Parathyroid adenoma (tissue), 2 donors: ENCODE measurements at regions not wholly inside any gene's neighbourhood (a gene's known extent, or its start where the extent isn't known, plus 50 kb on each side); places are given as distances from the start of the nearest gene placed in this dataset.

ENCODE experiments used
- H2AFZ ChIP-seq: fragments of 300-600 bp; sonication (generic); one replicate; pipeline ENCODE4 v1.7.0; 2017; ENCODE audit warnings: antibody characterized with exemption, mild to moderate bottlenecking
- H3K27ac ChIP-seq: fragments of 300-600 bp; sonication (generic); one replicate; pipeline ENCODE4 v1.7.0; 2017
- H3K27me3 ChIP-seq: fragments of 300-600 bp; sonication (generic); one replicate; pipeline ENCODE4 v1.7.0; 2017; ENCODE audit warnings: low read length; ENCODE audit not compliant: control insufficient read depth, insufficient read depth
- H3K36me3 ChIP-seq: fragments of 300-600 bp; sonication (generic); one replicate; pipeline ENCODE4 v1.7.0; 2017; ENCODE audit warnings: low read length; ENCODE audit not compliant: control insufficient read depth, insufficient read depth
- H3K4me1 ChIP-seq: fragments of 300-600 bp; sonication (generic); one replicate; pipeline ENCODE4 v1.7.0; 2017; ENCODE audit warnings: control low read depth
- H3K4me2 ChIP-seq: fragments of 300-600 bp; sonication (generic); one replicate; pipeline ENCODE4 v1.7.0; 2017; ENCODE audit warnings: low read length
- H3K4me3 ChIP-seq: fragments of 300-600 bp; sonication (generic); one replicate; pipeline ENCODE4 v1.7.0; 2017; ENCODE audit warnings: low read depth, low read length
- H3K79me2 ChIP-seq: fragments of 300-600 bp; sonication (generic); one replicate; pipeline ENCODE4 v1.7.0; 2017; ENCODE audit warnings: control low read depth
- H3K9ac ChIP-seq: fragments of 300-600 bp; sonication (generic); one replicate; pipeline ENCODE4 v1.7.0; 2017; ENCODE audit warnings: mild to moderate bottlenecking
- H3K9me3 ChIP-seq: fragments of 300-600 bp; sonication (generic); one replicate; pipeline ENCODE4 v1.7.0; 2017; ENCODE audit warnings: low read length; ENCODE audit not compliant: control insufficient read depth
- CTCF ChIP-seq: fragments of 300-600 bp; sonication (generic); IDR thresholded peaks from one replicate; pipeline ENCODE4 v1.7.0; 2017; ENCODE audit warnings: antibody characterized with exemption, mild to moderate bottlenecking
- donor health status: primary hyperparathyroidism.

- no peaks in the 10 kb centered on the region for H3K36me3 ChIP-seq
- no peak overlapping the region for H3K9ac ChIP-seq
- H3K4me1 ChIP-seq = no peaks in the 10 kb centered on the region
- H3K79me2 ChIP-seq = no peaks in the 10 kb centered on the region
- no peak overlapping the region for H3K27ac ChIP-seq
- no peak overlapping the region for H3K4me2 ChIP-seq
- no peak overlapping the region for H3K4me3 ChIP-seq
- H2AFZ ChIP-seq = no peak overlapping the region
- H3K9me3 ChIP-seq = no peaks in the 10 kb centered on the region
- no peaks in the 10 kb centered on the region for H3K27me3 ChIP-seq
- no peak for TF ChIP-seq CTCF
Measured at GRCh38 chr1:79877086-79877485, 870.6 kb upstream of the ADGRL4 start.

DNA sequence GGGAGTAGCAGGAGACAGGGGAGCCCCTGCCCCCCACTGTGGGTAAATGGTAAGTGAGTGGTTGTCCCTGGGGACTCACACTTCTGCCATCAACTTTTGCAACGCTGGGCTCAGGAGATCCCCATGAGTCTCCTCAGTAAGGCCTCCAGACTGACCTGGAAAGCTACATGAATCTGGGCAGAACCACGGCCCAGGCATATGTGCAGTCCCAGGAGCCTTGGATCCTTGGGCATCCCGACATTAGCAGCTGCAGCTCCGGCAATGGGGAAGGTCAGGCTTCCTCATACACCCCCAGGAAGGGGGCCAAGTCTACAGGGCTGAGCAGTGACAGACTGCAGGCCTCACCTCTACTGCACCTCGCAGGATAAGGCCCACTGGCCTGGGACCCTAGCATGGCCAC, 868.7 kb upstream of the ADGRL4 start:
- Histone ChIP-seq H3K27ac (no peak overlapping the region), H3K4me2 (no peak overlapping the region), H3K9ac (no peak overlapping the region), H2AFZ (no peak overlapping the region), H3K27me3 (no peaks in the 10 kb centered on the region), H3K9me3 (no peaks in the 10 kb centered on the region), H3K4me3 (no peak overlapping the region), H3K36me3 (no peaks in the 10 kb centered on the region), H3K79me2 (no peaks in the 10 kb centered on the region), H3K4me1 (no peaks in the 10 kb centered on the region)
- TF ChIP-seq CTCF = no peak

DNA sequence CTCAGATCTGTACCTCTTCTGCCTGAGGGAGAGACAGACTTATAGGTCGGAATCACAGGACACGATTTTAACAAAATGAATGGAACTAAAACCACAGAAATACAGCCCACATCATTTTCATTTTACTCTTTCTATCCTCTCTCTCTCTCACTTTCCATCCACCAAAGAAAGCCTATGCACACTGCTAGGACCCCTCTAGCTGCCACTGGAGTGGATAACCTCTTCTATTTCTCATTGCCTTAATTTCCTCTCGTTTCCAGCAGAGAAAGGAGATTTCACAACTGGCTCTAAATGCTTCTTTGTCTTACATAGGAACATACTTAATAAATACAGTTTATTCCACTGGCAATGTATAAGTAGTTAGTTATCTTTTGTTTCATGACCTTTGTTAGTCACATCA, 867.8 kb upstream of the ADGRL4 start:
- no peaks in the 10 kb centered on the region for H3K9me3 ChIP-seq

DNA sequence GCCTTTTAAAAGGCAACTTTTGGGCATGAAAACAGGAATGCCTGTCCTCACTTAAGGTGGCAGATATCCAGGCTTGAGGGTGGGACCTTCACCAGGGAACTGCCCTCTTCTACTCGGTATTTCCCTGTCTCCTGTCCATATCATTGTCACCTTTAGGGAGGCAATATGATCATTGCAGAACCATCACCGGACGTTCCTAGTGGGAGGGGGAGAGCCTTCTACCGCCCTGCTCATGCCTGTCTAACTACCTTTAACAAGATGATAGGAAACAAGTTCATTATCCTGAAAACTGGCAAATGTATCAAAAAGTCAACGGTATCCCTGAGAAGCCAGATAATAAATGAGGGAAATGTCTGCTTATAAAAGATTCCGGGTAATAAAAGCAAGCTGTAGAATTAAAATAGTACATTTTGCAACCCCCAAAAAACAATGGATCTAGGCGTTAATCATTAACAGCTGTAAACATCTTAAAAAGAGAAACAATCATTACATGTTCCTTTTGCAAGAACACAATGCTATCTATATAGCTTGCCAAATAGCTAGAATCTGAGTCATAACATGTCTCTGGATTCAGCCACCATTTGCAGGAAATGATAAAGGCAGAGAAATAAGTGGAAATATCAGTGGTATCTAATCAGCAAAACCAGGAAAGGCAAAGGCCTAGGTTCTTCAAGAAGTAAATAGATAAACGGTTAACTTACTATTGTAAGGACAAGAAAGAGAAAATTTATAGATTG, 852.9 kb upstream of the ADGRL4 start:
- Histone ChIP-seq H3K27ac (no peak overlapping the region), H3K9ac (no peak overlapping the region), H3K79me2 (no peaks in the 10 kb centered on the region), H3K4me3 (no peak overlapping the region), H3K4me1 (no peaks in the 10 kb centered on the region), H3K27me3 (no peaks in the 10 kb centered on the region), H3K36me3 (no peaks in the 10 kb centered on the region), H3K9me3 (no peaks in the 10 kb centered on the region), H2AFZ (no peak overlapping the region), H3K4me2 (no peak overlapping the region)
- TF ChIP-seq CTCF = no peak

More for the DNA sequence above, 867.8 kb upstream of the ADGRL4 start:
- H3K27ac ChIP-seq = no peak overlapping the region
- no peak overlapping the region for H3K4me2 ChIP-seq
- no peak overlapping the region for H3K9ac ChIP-seq
- no peaks in the 10 kb centered on the region for H3K36me3 ChIP-seq
- H3K4me1 ChIP-seq = no peaks in the 10 kb centered on the region
- H3K4me3 ChIP-seq = no peak overlapping the region
- H2AFZ ChIP-seq = no peak overlapping the region
- no peaks in the 10 kb centered on the region for H3K79me2 ChIP-seq
- no peaks in the 10 kb centered on the region for H3K27me3 ChIP-seq
- no peak for TF ChIP-seq CTCF

DNA sequence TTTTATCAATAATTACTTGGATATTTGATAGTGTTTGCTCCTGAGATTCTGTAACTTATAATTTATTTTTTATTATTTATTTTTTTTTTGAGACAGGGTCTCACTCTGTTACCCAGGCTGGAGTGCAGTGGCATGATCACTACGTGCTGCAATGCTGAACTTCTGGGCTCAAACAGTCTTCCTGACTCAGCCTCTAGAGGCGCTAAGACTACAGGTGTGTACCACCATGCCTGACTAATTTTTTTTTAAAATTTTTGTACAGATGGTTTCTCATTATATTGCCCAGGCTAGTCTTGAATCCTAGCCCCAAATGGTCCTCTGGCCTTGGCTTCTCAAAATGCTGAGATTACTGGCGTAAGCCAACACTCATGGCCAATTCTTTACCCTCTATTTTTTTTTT, 845.5 kb upstream of the ADGRL4 start:
- no peak overlapping the region for H2AFZ ChIP-seq
- H3K4me3 ChIP-seq = no peak overlapping the region
- no peak for TF ChIP-seq CTCF
- no peaks in the 10 kb centered on the region for H3K79me2 ChIP-seq
- H3K4me1 ChIP-seq = no peaks in the 10 kb centered on the region
- H3K9ac ChIP-seq = no peak overlapping the region
- H3K4me2 ChIP-seq = no peak overlapping the region
- H3K9me3 ChIP-seq = no peaks in the 10 kb centered on the region
- no peaks in the 10 kb centered on the region for H3K27me3 ChIP-seq
- no peak overlapping the region for H3K27ac ChIP-seq
- no peaks in the 10 kb centered on the region for H3K36me3 ChIP-seq
